Calu3 (cell line): ENCODE measurements at regions not wholly inside any gene's neighbourhood (a gene's known extent, or its start where the extent isn't known, plus 50 kb on each side); places are given as distances from the start of the nearest gene placed in this dataset.

ENCODE experiments used
- BruUV-seq: library from RNA; stranded (reverse); fragments of 400-500 nt; replicated peaks from 2 replicates; lab custom pipeline; 2021; lab: Mats Ljungman, UMichigan
- CTCF ChIA-PET: fragments of 300-600 bp; sonication (Branson Sonifier 250); formaldehyde crosslinking; loops from one replicate; lab custom pipeline; 2022; ENCODE audit warnings: antibody characterized with exemption; lab: Charles Lee
- DNase-seq: peaks from one replicate; pipeline ENCODE4 v3.0.0; 2022
- H3K27ac Mint-ChIP-seq: one replicate; pipeline ENCODE4 v1.8.0; 2022; ENCODE audit warnings: mixed read lengths; ENCODE audit not compliant: unreplicated experiment
- H3K27me3 Mint-ChIP-seq: one replicate; pipeline ENCODE4 v1.8.0; 2022; ENCODE audit warnings: mixed read lengths; ENCODE audit not compliant: unreplicated experiment
- H3K36me3 Mint-ChIP-seq: one replicate; pipeline ENCODE4 v1.8.0; 2022; ENCODE audit warnings: mild to moderate bottlenecking, moderate library complexity, mixed read lengths; ENCODE audit not compliant: insufficient read depth, unreplicated experiment
- H3K4me1 Mint-ChIP-seq: one replicate; pipeline ENCODE4 v1.8.0; 2022; ENCODE audit warnings: mild to moderate bottlenecking, low read depth, mixed read lengths; ENCODE audit not compliant: unreplicated experiment
- H3K4me3 Mint-ChIP-seq: one replicate; pipeline ENCODE4 v1.8.0; 2022; ENCODE audit warnings: mild to moderate bottlenecking, low read depth, moderate library complexity, mixed read lengths; ENCODE audit not compliant: unreplicated experiment
- H3K9me3 Mint-ChIP-seq: one replicate; pipeline ENCODE4 v1.8.0; 2022; ENCODE audit warnings: low read depth, mixed read lengths; ENCODE audit not compliant: unreplicated experiment
- intact Hi-C: fragments of 100-400 bp; cut with micrococcal nuclease; formaldehyde crosslinking; loops from one replicate; pipeline ENCODE4 v1.10.0; 2022; ENCODE audit not compliant: unreplicated experiment
- TF ChIP-seq, protein P1 (sequence below): fragments of 200-600 bp; IDR thresholded peaks from one replicate; pipeline ENCODE4 v1.8.0; 2022; ENCODE audit warnings: antibody characterized with exemption; ENCODE audit not compliant: unreplicated experiment

- no peak for DNase-seq
- Mint-ChIP-seq H3K4me1 (no peaks in the 10 kb centered on the region), H3K36me3 (no peaks in the 10 kb centered on the region), H3K4me3 (no peak overlapping the region), H3K27me3 (no peaks in the 10 kb centered on the region), H3K9me3 (peaks cover 2% of the 10 kb centered on the region), H3K27ac (no peak overlapping the region)
- intact Hi-C loops: no loop called here
- CTCF ChIA-PET: no interaction called here
- TF ChIP-seq, protein P1, sequence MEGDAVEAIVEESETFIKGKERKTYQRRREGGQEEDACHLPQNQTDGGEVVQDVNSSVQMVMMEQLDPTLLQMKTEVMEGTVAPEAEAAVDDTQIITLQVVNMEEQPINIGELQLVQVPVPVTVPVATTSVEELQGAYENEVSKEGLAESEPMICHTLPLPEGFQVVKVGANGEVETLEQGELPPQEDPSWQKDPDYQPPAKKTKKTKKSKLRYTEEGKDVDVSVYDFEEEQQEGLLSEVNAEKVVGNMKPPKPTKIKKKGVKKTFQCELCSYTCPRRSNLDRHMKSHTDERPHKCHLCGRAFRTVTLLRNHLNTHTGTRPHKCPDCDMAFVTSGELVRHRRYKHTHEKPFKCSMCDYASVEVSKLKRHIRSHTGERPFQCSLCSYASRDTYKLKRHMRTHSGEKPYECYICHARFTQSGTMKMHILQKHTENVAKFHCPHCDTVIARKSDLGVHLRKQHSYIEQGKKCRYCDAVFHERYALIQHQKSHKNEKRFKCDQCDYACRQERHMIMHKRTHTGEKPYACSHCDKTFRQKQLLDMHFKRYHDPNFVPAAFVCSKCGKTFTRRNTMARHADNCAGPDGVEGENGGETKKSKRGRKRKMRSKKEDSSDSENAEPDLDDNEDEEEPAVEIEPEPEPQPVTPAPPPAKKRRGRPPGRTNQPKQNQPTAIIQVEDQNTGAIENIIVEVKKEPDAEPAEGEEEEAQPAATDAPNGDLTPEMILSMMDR: no peak
- BruUV-seq: no TSS peak
Observed at GRCh38 chr13:44088991-44089413, 209.3 kb downstream of the LACC1 start.

- Mint-ChIP-seq H3K9me3 (peaks cover 2% of the 10 kb centered on the region), H3K27me3 (no peaks in the 10 kb centered on the region), H3K4me3 (no peak overlapping the region), H3K27ac (no peak overlapping the region), H3K4me1 (no peaks in the 10 kb centered on the region), H3K36me3 (no peaks in the 10 kb centered on the region)
- TF ChIP-seq, protein P1: no peak
- DNase-seq: no peak
- BruUV-seq: no TSS peak
- intact Hi-C loops: no loop called here
- CTCF ChIA-PET: no interaction called here
Observed at GRCh38 chr13:44089452-44089851, 209.7 kb downstream of the LACC1 start.

DNA sequence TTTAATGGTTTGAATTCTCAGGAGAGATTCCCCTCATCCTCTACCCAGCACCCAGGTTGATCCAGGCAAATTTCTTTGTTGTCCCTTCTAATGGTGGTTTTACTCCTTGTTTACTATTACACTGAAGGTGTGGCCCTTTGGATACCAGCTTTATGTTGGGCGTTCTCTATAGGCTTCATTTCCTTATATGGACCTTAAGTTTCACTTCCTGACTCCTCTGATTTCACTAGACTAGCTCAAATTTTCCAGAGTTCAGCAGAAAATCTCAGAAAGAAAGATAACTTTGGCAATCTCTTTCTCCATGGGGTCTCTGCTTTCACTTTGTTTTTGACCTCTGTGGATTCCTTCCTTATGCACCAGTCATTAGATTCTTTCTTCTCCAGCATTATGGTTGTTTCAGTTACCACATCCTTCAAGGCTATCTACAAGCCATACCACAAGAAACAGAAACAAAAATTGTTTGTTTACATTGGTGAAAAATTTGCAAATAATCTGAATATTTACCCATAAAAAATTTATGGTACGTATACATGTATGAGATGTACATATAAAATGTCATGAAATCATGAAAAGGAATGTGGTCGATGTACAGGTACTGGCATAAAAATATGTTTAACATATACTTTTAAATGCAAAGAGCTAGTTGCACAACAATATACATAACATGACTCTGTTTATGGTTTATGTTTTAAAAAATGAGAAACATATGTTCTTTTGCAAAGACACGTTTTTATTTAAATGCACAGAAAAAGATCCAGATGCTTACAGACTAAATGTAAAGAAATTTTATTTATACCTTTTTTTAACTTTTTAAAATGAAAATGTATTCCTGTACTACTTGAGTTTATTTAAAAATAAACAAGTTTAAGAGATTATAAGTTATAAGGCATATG is 212.6 kb downstream of the LACC1 start:
- TF ChIP-seq, protein P1: no peak
- DNase-seq: no peak
- no TSS peak for BruUV-seq
- Mint-ChIP-seq H3K4me1 (no peaks in the 10 kb centered on the region), H3K4me3 (no peak overlapping the region), H3K27ac (no peak overlapping the region), H3K36me3 (no peaks in the 10 kb centered on the region), H3K27me3 (no peaks in the 10 kb centered on the region), H3K9me3 (peaks cover 2% of the 10 kb centered on the region)
- intact Hi-C loops: no loop called here
- CTCF ChIA-PET: no interaction called here

DNA sequence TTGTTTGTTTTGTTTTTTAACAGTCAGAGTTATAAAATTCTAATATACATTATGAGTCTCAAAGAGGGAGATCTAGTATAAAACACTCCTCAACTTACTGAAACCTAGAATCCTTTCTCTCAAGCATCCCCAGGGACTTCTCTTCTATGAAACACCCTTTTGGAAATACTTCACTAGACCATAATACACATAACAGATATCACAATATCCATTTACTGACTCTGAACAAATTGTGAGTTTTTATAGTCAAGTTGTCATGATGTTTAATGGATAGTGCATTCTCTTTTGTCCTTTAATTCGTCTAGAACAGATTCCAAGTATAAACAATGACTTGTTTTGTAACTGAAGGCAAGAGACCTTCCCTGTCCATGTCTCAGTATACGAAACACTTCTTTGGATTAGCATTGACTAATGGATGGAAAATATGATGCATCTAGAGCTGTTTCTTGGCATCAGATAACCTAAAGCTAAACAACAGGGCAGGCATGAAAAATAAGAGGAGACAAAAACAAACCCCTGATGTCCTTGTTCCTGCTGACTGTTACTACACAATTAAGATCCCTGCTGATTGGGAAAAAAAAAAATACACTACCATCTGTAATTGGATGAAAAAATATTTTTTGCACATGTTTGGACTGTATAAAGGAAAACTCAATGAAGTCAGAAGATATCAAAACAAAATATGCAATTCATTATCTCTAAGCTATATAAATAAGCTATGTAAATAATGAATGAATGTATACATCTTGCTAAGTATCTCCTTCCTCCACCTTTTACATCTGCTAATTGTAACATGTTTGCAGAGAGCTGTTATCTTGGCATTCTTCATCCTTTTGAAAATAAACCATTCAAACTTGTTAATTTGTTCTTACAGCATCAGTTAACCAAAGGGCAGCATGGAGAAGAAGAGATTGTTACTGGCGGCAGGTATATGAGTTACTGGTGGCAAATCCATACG is 214.2 kb downstream of the LACC1 start:
- H3K27ac Mint-ChIP-seq: no peak overlapping the region
- H3K4me1 Mint-ChIP-seq: no peaks in the 10 kb centered on the region
- intact Hi-C loops: no loop called here
- no peaks in the 10 kb centered on the region for H3K36me3 Mint-ChIP-seq
- H3K27me3 Mint-ChIP-seq: no peaks in the 10 kb centered on the region
- H3K4me3 Mint-ChIP-seq: no peak overlapping the region
- H3K9me3 Mint-ChIP-seq: no peaks in the 10 kb centered on the region
- no peak for DNase-seq
- no TSS peak for BruUV-seq
- CTCF ChIA-PET: no interaction called here
- TF ChIP-seq, protein P1: no peak
